ENCODE measurements at regions not wholly inside any gene's neighbourhood (a gene's known extent, or its start where the extent isn't known, plus 50 kb on each side); places are given as distances from the start of the nearest gene placed in this dataset.
"Not testable (repeated sequence)": the region's sequence is repeated elsewhere in the genome, so short reads cannot be mapped to it uniquely, and the experiment has no call there.

DNA sequence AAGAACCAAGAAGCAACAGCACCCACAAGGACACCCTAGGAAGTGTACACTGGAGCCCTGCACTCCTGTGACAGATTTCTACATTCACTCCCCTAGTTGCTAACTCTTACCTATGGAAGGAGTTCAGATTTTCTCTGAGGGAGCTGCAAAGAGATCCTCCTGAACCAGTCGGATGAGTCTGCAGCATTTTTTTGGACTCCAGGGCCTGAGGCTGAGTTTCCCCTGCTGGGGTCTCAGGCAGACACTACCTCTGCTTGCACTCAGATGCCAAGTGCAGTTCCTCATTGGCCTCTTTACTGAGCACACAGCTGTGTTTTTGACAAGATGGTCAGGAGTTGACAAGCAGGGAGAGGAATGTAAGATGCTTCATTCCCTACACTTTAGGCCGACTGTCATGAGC is 153.2 kb upstream of the RBM19 start:
- DNase-seq: no peak

DNA sequence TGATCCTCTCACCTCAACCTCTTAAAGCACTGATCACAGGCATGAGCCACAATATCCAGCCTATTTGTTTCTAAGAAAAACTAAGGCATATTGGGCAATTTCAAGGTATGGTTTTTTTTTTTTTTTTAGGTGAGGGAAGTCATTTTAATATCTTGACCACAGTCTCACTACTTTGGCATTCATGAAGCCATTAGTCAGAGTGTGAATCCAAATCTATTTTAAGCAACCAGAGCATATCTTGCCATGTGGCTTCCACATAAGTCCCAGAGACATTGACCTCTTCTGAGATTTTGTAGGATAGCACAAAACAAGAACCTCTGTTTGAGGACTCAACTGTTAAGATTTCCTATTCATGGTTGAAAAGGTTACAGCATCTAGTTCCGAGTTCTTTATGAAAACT is 130.3 kb upstream of the RBM19 start:
- DNase-seq: no peak

- DNase-seq: no peak
Observed at GRCh38 chr12:114093520-114093919, 127.4 kb upstream of the RBM19 start.

- DNase-seq: no peak
Observed at GRCh38 chr12:114092981-114093380, 126.9 kb upstream of the RBM19 start.

DNA sequence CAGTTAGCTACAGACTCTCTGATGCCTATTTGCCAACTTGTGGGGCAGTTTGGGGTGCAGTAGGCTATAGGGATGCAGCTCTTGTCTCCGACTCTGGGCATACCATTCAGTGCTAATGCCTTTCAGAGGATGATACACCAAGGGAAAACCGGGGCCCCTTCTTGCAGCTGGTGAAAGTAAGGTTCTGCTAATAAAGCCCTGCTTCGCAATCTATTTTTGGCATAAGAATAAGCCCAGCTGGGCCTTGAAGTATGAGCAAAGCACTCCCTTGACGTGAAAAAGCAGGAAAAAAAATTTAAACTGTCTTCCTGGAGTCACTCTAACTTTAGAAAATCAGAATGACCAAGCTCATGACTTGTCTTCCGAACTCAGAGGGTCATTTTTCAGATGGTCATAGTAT is 124.1 kb upstream of the RBM19 start:
- DNase-seq: no peak

DNA sequence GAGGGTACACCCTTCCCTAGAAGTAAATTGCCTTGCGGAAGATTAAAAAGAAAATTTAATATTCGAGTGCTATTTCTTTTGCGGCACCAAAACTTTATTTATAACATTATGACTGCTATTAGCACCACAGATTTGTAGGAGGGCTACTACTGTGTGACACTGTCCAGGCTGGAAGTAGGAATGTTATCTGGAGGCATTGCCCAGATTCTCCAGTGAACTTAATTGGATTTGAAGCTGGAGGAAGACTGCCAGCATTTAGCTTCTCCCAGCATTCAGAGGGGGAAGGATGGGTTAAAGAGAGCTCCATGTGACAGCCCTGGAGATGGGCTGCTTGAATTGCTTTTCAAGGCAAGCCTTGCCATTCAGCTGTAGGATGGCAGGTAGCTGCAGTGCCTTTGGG is 107.0 kb upstream of the RBM19 start:
- DNase-seq: no peak

DNA sequence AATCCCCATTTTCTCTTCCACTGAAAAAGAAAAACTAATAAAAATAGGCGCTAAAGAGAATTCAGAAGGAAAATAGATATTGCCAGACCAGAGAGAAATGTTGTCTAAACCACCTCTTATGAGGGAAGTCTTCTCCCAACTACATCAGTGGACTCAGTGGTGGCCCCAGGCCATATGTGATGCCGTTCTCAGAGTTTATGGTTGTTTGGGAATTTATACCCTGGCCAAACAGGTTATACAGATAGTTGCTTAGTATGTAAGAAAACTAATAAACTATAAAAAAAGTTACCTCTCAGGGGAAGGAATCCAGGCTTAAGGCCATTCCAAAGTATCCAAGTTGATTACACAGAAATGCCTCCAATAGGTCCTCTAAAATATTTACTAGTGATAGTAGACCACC is 103.4 kb upstream of the RBM19 start:
- DNase-seq: no peak

GRCh38 chr12:114064497-114064896 is 98.4 kb upstream of the RBM19 start:
- no peak for DNase-seq

DNA sequence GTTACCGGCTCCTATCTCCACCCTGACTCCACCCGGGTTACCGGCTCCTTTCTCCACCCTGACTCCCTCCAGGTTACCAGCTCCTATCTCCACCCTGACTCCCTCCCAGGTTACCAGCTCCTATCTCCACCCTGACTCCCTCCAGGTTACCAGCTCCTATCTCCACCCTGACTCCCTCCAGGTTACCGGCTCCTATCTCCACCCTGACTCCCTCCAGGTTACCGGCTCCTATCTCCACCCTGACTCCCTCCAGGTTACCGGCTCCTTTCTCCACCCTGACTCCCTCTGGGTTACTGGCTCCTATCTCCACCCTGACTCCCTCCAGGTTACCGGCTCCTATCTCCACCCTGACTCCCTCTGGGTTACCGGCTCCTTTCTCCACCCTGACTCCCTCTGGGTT is 97.9 kb upstream of the RBM19 start:
- not testable (repeated sequence) for DNase-seq

- no peak for DNase-seq
Observed at GRCh38 chr12:114063435-114063834, 97.3 kb upstream of the RBM19 start.

DNA sequence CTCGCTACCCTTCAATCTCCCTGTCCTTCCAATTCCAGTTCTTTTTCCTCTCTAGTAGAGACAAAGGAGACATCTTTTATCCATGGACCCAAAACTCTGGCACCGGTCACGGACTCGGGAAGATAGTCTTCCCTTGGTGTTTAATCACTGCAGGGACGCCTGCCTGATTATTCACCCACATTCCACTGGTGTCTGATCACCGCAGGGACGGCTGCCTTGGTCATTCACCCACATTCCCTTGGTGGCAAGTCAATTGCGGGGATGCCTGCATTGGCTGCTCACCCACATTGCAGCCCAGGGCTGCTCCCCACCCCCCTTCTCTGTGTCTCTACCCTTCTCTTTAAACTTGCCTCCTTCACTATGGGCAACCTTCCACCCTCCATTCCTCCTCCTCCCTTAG is 90.2 kb upstream of the RBM19 start:
- not testable (repeated sequence) for DNase-seq

GRCh38 chr12:114054982-114055381 is 88.9 kb upstream of the RBM19 start:
- no peak for DNase-seq

DNA sequence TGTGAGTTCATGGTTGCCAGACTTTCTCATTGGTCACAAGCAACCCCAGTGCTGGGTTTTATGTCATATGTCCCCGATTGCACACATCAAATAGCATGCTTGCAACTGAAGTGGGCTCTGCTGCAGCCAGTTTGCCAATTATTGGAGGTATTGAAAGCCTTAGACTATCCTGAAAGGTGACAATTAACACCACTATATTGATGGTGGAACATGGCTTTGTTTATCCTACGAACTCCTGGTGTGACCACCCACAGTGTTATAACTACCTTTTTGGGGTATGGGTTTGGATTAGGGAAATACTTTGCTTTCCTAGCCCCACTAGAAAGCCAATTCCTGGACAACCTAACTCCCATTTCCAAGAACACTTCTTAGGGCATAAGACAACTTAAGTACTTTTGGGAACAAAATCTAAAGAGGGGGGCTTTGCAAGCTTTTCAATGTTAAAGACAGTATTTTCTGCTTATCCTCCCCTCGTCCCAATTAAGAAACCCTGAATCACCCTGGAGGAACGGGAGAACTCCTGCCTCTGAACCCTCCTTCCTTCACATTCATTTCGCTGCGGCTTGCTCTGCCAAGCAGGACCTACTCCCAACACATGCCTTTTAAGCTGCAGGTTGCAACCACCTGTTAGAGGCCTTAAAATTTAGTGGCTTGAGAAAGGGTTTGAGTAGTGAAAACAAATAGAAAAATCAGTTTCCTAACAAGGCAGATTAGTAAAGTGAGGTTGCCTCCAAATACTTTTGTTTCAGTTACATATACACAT is 80.3 kb upstream of the RBM19 start:
- DNase-seq: no peak

GRCh38 chr12:114045349-114045748 is 79.2 kb upstream of the RBM19 start:
- no peak for DNase-seq

GRCh38 chr12:114041590-114041989 is 75.5 kb upstream of the RBM19 start:
- no peak for DNase-seq

GRCh38 chr12:114041136-114041535 is 75.0 kb upstream of the RBM19 start:
- no peak for DNase-seq

GRCh38 chr12:114038962-114039361 is 72.8 kb upstream of the RBM19 start:
- DNase-seq: no peak

DNA sequence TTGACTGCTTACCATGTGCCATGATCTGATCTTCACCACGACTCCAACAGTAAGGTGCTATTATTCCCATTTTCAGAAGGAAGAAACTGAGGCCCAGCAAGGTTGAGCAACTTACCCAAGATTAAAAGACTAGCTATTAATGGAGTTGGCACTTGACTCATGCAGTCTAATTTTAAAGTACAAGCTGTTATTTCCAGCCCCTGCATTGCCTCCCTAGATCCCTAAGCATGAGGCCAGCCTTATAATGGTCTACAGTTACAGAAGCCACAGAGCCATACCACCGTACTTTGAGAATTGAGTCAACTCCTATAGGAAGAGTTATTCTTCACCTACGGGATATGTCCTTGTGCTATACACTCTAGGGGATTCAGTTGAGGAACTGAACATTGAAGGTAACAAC is 66.7 kb upstream of the RBM19 start:
- DNase-seq: no peak

GRCh38 chr12:114030451-114030850 is 64.3 kb upstream of the RBM19 start:
- DNase-seq: no peak

- no peak for DNase-seq
Observed at GRCh38 chr12:114026805-114027204, 60.7 kb upstream of the RBM19 start.

GRCh38 chr12:114025935-114026334 is 59.8 kb upstream of the RBM19 start:
- DNase-seq: no peak

- DNase-seq: not testable (repeated sequence)
Observed at GRCh38 chr12:114022081-114022480, 56.0 kb upstream of the RBM19 start.

DNA sequence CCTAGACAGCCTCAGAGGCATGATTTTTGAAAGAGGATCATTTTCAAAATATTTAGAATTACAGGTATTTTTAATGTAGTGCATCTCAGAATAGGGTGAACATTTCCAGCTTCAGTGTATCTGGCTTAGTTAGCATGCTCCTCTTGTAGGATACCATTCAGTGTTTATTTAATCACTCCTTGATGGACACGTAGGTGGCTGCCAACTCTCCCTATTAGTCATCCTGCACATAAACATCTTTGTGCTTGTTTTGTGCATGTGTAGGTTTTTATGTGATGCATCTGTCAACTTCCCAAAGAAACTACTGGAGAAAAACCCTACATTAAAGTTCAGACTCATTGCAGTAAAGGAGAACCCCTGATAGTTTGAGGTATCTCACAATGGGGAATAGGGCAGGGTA is 52.5 kb upstream of the RBM19 start:
- no peak for DNase-seq

Measured in stimulated activated naive CD4-positive, alpha-beta T cell treated with Interleukin-2 at 50 U/mL for 16 hours (primary cell).